NCI-H2029 treated with DMSO at 0.1 percent for 48 hours (cell line): ENCODE measurements at regions not wholly inside any gene's neighbourhood (a gene's known extent, or its start where the extent isn't known, plus 50 kb on each side); places are given as distances from the start of the nearest gene placed in this dataset.
"Not testable (repeated sequence)": the region's sequence is repeated elsewhere in the genome, so short reads cannot be mapped to it uniquely, and the experiment has no call there.

Experiments
- DNase-seq: peaks from one replicate; lab custom pipeline; 2025; lab: John Stamatoyannopoulos, UW

DNA sequence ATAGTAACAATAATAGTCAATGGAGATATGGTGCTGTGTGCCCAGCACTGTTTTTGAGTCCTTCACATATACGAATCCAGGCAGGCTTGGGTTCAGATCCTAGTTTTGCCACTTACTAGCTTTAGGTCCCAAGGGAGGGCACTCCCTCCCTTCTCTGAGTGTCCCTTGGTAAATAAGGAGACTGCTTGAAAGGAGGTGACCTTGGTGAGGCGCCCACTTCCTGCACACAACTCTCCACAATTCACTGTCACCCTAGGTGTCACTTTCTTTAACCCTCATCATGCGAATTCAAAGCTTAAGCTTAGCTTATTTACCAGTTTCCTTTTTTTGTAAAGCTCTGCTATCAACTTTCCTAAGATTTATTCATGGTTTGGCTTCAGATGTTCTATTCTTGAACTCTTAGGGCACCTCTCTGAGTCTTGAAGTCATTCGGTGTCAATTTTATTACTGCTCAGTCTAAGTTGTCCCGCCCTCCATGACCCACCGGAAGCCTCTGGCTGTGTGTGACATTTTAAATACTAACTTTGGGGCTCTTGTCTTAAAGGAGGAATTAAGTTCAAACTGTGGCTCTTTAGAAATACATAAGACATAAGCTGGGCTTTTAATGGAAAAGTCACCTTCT lies 170.7 kb upstream of the ZNF618 start:
- no peak for DNase-seq

DNA sequence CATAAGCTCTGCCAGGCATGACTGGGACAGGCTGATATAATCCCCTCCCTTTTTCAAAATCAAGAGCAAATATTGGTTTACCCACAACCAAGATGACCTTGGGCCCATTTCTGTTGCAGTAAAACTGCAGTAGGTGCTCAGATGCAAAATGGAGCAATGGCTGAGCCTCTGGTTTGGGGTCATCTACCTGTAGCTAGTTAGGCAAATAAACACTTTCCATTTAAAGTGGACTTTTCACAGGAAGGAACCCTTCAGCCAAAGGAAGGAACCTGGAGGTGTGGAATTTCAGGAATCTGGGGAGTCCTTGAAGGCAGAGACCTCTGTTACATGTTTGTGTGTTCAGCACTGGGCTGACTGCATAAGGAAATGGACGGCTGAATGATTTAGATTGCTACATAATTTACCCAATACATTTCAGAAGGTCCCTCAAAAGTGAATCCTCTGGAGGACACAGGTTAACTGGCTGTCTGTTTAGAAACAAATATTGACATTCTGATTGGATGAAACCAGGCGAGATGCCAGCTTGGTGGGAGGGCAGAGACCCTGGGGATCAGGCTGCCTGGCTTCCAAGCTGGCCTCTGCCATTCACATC lies 170.1 kb upstream of the ZNF618 start:
- DNase-seq, result peak; percentile 2

DNA sequence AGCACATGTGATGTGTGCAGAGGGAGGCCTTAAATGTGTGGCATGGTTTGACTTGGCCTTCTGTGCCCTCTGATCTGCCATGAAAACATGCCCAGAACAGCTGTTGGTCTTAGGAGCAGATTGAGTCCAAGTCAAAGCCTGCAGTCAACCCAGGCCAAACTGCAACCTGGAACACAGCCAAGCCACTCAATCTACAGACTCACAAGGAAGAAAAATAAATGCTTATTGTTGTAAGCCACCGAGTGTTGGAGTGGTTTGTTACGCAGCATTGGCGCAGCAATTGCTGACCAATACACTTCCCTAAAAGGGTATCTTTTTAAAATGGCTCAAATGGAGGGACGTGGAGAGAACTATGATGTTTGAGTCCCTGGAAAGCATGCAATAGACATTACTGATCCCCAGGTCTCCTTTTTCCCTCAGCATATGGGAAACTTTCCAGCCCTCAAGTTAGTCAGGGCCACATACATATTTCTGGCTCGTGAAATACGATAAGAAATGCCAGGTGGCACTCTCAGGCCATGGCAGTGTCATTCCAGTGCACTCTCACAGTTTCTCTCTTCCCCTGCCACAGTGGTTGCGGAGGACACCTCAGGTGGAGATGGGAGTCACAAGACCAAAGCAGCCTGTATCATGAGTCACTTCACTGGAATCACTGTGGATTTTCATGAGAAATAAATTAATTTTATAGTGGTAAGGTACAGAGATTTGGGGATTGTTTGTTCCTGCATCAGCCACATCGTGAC lies 168.0 kb upstream of the ZNF618 start:
- DNase-seq, result no peak

DNA sequence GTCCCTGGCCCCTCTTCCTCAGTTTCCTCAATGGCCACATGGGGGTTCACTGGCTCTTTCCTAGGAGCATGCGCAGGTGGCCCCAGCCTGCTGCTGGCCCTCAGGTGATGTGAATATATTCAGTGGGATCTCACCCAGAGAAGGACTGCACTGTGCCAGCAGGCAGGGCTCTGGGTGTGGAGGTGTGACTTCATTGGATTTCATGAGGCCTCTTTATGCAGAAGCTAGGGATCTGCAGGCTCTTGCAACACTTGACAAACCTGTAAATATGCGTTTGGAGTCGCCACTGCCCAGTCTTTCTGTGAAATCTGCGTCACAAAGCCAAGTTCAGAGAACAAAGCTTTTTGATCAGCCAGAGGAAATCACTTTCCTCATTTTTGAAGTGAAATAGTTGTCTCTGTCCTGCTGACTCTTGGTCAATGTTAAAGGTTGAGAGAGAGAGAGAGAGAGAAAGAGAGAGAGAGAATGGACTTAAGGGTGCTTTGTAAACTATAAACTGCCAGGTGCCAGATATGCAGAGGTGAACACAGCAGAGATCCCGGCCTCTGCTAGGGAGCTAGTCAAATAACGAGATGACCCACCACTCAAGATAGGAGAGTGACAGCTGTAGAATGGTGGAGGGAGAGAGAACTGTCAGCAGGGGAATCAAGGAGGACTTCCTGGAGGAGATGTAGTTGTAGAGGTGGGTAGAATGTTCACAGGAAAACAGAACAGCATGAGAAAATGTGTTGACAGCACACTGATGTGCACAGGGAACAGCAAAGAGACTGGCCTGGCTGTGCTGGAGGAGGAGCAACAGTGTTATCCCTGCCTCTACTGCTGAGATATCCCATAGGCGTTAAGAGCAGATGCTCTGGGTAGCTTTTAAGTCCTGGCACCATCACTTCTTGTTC lies 167.0 kb upstream of the ZNF618 start:
- no peak for DNase-seq

DNA sequence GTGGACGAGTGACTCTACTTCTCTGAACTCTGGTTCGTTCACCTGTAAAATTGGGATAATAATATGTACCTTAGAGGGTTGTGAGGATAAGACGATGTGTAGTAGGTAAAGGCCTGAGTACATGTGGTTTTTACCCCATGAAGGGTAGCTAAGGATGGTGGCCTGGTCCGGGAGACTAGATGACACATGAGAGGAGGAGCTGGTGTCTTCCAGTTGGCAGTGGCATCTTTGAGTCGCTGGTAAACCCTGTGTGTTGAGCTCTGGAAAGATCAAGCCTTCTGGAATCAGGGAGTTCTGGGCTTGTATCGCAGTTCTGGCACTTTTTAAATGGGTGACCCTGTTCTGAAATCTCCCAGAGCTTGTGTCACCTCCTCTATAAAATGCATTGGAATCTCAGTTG lies 166.4 kb upstream of the ZNF618 start:
- DNase-seq, result no peak

DNA sequence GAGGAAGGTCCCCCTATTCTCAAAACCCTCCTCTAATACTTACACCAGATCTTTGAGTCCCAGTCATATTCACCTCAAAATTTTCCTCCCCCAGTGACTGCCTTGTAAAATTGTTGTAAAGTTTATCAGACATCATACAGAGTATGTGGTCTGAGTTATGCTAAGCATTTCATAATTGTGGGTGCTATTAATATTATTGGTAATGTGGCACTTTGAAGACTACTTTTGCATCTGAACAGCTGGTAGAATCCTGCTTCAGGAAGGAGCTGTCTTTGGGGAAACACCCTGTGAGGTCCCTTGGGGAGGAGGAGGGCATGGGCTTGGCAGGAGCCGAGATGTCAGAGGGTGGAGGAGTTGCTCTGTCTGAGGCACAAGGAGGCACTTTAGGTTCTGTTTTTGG lies 164.9 kb upstream of the ZNF618 start:
- DNase-seq, result no peak

DNA sequence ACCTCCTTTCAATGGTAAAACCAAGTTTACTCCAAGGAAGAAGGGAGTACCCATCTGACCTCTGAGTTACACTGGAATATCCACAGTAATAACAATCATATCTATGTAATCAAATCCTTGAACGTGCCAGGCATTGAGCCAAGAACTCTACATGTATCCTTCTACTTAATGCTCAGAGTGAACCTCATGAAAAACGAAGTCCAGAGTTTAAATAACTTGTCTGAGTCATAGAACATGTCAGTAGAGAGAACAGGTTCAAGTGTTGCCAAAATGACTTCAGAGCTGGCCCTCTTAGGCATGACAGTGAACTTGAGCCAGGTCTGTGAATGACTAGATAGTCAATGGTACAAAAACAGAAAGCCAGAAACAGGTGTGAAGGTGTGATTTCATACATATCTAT lies 164.1 kb upstream of the ZNF618 start:
- peak; percentile 9 for DNase-seq

DNA sequence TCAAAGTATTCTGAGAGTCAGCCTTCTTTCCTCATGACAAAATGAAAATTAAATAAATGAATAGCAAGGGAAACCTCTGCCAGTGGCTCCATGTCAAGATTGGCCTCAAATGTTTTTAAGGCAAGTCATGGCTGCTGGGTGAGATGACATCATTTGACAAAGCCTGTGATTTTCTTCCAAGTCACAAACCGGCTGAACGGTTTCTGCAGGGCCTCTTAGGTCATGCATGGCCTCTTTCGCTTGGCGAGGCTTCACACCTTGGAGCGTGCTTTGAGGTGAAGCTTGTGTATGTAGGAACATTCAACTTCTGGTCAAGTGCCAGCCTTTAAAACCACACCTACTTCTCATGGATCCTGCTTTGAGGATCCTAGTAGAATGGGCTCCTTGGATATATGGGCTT lies 161.0 kb upstream of the ZNF618 start:
- no peak for DNase-seq

DNA sequence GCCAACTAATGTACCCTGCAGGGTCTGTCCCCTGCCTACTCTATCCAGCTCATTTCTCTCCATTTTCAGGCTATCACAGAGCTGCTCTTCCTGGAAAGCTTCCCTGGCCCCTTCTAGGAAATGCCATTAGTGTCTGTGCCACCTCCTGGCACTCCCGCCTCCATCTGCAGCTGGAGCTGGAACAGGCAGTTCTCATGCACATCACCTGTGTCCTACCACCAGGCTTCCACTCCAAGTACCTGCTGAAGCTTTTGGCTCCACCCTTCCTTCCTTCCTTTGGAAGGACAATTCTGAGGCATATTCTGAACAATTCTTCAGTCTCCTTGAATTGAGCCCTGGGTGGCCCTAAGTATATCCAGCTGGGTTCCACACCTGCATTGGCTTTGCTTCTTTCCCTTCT lies 156.2 kb upstream of the ZNF618 start:
- DNase-seq, result no peak

DNA sequence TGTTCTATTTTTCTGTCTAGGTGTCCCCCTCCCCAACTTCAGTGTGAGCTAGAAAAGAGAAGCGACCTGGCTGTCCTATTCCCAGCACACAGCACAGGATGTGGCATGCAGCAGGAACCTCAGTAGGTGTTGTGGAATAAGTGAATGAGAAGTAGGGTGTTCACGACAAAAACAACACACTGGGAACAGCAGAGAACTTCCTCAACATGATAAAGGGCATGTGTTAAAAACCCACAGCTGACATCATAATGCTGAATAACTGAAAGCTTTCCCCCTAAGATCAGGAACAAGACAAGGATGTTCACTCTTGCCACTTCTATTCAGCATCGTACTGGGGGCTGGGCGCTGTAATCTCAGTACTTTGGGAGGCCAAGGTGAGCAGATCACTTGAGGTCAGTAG lies 155.6 kb upstream of the ZNF618 start:
- no peak for DNase-seq

DNA sequence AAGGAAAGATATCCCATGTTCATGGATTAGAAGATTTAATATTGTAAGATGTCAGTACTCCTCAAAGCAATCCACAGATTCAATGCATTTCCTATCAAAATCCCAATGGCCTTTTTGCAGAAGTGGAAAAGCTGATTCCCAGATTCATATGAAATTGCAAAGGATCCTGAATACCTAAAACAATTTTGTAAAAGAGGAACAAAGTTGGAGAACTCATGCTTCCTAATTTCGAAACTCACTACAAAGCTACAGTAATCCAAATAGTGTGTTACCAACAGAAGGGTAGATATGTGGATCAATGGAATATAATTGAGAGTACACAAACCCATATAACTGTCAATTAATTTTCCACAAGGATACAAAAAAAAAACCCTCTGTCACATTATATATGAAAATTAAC lies 154.3 kb upstream of the ZNF618 start:
- no peak for DNase-seq

DNA sequence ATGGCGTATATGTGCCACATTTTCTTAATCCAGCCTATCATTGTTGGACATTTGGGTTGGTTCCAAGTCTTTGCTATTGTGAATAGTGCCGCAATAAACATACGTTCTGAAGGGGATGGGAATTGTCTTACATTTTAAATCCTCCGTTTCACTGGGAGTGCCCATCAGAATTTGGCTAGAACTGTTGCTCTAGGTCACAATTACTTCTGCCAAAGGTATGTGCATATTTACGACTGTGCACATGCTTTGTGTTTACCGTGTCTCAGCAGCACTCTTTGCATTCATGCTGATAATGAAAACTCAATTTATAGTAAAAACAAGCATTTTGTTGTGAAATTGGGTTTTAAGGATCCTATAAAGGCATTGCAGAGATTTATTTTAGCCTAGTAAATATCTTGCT lies 151.9 kb upstream of the ZNF618 start:
- DNase-seq, result no peak

DNA sequence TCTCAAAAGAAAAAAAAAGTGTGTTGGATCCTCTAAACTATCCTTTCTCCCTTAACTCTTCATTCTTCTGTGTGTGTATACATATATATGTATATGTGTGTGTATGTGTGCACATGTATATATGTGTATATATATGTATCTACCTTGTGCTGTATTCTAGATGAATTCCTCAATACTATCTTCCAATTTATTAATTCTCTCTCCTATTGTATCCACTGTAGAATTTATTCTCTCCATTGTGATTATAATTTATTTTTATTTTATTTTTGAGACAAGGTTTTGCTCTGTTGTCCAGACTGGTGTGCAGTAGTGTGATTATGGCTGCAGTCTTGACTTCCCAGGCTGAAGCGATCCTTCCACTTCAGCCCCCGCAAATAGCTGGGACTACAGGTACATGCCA lies 147.1 kb upstream of the ZNF618 start:
- DNase-seq, result no peak

DNA sequence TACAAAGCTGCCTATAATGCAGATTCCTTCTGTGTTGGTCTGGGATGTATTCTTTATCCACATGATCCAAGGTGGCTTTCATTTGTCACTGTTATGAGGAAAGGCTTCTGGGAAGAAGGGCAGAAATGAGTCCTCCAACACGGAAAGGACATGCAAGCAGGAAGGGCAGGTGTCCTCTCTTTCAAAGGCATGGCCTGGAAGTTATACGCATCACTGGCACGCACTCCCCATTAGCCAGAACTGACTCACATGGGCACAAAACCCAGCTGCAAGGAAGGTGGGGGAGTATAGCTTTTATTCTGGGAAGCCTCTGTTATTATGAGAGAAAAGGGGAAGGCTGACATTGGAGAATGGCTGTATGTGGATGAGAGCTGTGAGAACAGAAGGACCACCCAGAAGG lies 141.3 kb upstream of the ZNF618 start:
- no peak for DNase-seq

DNA sequence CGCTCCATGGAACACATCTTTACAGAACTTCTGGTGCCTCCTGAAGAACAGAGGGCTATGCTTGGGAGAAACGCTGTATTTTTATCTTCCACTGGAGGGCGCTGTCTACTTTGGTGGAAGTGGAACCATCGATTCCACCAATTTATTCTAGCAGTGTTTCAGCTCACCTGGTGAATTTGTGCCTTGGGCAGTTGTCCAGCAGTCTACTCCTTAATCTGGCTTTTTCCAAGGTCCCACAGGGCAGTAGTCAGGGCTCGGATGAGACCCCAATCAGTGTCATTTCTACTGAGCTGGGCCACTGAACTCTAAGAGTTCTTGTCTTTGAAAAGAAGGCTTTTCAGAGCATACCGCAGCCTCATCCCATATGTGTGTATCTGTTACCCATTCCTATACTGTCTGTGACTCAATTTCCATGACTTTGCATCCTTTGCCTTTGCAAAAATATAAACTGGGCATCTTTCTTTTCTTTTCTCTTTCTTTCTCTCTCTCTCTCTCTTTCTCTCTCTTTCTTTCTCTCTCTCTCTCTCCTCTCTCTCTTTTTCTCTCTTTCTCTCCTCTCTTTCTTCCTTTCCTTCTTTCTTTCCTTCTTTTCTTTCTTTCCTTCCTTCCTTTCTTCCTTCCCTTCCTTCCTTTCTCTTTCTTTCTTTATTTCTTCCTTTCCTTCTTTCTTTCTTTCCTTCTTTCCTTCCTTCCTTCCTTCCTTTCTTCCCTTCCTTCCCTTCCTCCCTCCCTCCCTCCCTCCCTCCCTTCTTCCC lies 138.4 kb upstream of the ZNF618 start:
- peak; percentile 67 for DNase-seq

DNA sequence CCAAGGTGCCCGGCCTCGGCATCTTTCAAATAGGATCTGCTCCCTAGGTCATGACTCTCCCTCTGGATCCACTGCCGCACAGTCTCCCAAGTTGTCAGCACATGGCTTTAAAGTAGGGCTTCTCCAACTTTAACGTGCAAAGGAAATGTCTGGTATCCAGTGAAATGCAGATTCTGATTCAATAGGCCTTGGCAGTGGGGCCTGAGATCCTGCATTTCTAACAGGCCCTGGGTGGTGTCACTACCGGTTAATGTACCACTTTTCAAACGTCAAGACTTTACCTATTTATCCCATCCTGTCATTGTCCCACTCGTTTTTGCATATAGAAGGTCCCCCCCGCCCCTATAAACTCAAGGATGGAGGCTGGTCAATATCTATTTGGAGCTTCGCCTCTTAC lies 137.6 kb upstream of the ZNF618 start:
- no peak for DNase-seq

DNA sequence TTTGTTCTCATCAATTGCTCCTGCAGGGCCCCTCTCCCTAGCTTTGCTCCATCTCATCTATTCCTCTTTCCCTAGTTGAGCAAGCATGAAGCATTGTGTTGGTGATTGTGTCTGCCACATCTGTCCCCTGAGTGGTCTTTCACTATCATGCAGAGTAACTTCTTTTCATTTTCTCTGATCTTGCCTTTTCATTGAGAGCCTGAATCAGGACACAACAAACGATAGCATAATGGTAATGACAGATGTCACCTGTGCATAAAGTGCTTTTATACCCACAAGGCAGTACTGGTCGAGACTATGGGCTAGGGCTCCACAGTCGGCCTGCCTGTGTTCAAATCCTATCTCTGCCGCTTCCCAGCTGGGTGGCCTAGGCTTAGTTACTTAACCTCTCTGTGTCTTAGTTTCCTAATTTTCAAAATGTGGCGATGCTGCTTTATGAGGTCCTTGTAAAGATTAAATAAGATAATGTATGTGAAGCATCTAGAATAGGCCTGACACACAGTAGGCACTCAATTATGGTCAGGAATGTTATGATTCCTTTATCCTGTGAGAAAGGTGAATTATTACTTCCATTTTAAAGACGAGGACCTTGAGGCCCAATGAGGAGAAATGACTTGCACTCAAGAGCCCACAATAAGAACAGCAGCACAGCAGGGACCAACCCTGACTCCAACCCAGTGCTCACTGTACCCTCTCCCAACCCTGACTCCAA lies 137.1 kb upstream of the ZNF618 start:
- no peak for DNase-seq

DNA sequence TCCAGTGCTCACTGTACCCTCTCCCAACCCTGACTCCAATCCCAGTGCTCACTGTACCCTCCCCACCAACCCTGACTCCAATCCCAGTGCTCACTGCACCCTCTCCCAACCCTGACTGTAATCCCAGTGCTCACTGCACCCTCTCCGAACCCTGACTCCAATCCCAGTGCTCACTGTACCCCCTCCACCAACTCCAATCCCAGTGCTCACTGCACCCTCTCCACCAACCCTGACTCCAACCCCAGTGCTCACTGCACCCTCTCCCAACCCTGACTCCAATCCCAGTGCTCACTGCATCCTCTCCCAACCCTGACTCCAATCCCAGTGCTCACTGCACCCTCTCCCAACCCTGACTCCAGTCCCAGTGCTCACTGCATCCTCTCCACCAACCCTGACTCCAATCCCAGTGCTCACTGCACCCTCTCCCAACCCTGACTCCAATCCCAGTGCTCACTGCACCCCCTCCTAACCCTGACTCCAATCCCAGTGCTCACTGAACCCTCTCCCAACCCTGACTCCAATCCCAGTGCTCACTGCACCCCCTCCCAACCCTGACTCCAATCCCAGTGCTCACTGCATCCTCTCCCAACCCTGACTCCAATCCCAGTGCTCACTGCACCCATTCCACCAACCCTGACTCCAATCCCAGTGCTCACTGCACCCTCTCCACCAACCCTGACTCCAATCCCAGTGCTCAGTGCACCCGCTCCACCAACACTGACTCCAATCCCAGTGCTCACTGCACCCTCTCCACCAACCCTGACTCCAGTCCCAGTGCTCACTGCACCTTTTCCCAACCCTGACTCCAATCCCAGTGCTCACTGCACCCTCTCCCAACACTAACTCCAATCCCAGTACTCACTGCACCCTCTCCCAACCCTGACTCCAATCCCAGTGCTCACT lies 136.3 kb upstream of the ZNF618 start:
- DNase-seq, result not testable (repeated sequence)

DNA sequence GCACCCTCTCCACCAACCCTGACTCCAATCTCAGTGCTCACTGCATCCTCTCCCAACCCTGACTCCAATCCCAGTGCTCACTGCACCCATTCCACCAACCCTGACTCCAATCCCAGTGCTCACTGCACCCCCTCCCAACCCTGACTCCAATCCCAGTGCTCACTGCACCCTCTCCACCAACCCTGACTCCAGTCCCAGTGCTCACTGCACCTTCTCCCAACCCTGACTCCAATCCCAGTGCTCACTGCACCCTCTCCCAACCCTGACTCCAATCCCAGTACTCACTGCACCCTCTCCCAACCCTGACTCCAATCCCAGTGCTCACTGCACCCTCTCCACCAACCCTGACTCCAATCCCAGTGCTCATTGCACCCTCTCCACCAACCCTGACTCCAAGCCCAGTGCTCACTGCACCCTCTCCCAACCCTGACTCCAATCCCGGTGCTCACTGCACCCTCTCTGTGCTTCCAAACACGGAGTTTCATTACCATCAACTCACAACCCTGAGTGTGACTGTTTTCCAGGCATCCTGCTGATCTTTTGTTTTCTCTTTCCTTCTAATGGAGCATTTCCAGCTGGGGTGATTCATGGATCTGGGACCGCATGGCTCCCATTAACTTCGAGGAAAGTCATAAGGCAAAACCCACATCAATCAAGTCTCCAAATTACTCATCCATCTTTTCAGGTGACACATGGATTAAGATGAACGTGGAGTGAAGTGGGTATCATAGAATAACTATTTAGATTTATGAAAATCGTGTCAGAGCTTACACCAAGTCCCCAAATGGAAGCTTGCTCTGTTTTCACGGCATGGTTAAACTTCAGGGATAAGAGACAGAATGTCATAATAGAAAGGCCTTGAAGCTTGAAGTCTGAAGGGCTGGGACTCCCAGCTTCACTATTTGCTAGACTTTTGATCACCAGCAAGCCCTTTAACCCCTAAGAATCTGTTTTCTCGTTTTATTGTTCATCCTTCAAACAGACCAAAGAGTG lies 135.3 kb upstream of the ZNF618 start:
- not testable (repeated sequence) for DNase-seq
